ENCODE measurements at regions not wholly inside any gene's neighbourhood (a gene's known extent, or its start where the extent isn't known, plus 50 kb on each side); places are given as distances from the start of the nearest gene placed in this dataset.

GRCh38 chr15:39153716-39154115 is 427.2 kb upstream of the THBS1 start:
- TF ChIP-seq POLR2A (IDR thresholded peaks at IDR 0.05) (no peak), CTCF (IDR thresholded peaks at IDR 0.05 in 4 of 5, conservative IDR thresholded peaks at IDR 0.05 in 1 of 5) (no peak)
